OCI-LY1 (cell line): ENCODE measurements at regions not wholly inside any gene's neighbourhood (a gene's known extent, or its start where the extent isn't known, plus 50 kb on each side); places are given as distances from the start of the nearest gene placed in this dataset.

ENCODE experiments used
- H2AFZ ChIP-seq: fragments of 200-600 bp; sonication (generic), shearing (Covaris generic); 2 replicates; pipeline ENCODE4 v1.6.0; 2014; ENCODE audit warnings: antibody characterized with exemption, mild to moderate bottlenecking, low read length
- H3F3A ChIP-seq: fragments of 200-600 bp; sonication (generic), shearing (Covaris generic); 2 replicates; pipeline ENCODE4 v1.6.0; 2014; ENCODE audit warnings: mild to moderate bottlenecking, antibody characterized with exemption, low read length, moderate library complexity; ENCODE audit not compliant: insufficient read depth
- H3K27ac ChIP-seq: fragments of 200-600 bp; sonication (generic); 2 replicates; pipeline ENCODE4 v1.5.1; 2014; ENCODE audit warnings: low read length, mixed run types, mild to moderate bottlenecking, low read depth; ENCODE audit not compliant: poor library complexity, severe bottlenecking
- H3K27me3 ChIP-seq: fragments of 200-600 bp; sonication (generic); 2 replicates; pipeline ENCODE4 v1.6.0; 2014; ENCODE audit warnings: antibody characterized with exemption, mild to moderate bottlenecking, low read length, moderate library complexity; ENCODE audit not compliant: insufficient read depth
- H3K36me3 ChIP-seq: fragments of 200-600 bp; sonication (generic); 2 replicates; pipeline ENCODE4 v1.6.1; 2014; ENCODE audit warnings: mild to moderate bottlenecking, antibody characterized with exemption, low read length, moderate library complexity, mixed read lengths; ENCODE audit not compliant: insufficient read depth
- H3K4me1 ChIP-seq: fragments of 200-600 bp; sonication (generic); 2 replicates; pipeline ENCODE4 v1.5.1; 2014; ENCODE audit warnings: mild to moderate bottlenecking, low read length, moderate library complexity; ENCODE audit not compliant: insufficient read depth, severe bottlenecking
- H3K4me2 ChIP-seq: fragments of 200-600 bp; sonication (generic), shearing (Covaris generic); 2 replicates; pipeline ENCODE4 v1.6.1; 2014; ENCODE audit warnings: low read length
- H3K4me3 ChIP-seq: fragments of 200-600 bp; sonication (generic); 2 replicates; pipeline ENCODE4 v1.5.1; 2014; ENCODE audit warnings: low read length, low read depth, mild to moderate bottlenecking, mixed read lengths; ENCODE audit not compliant: poor library complexity, severe bottlenecking
- H3K79me2 ChIP-seq: fragments of 200-600 bp; shearing (Covaris generic); 2 replicates; pipeline ENCODE4 v1.6.1; 2016; ENCODE audit warnings: mixed run types, low read length, mixed read lengths; ENCODE audit not compliant: insufficient read depth
- H3K9ac ChIP-seq: fragments of 200-600 bp; sonication (generic), shearing (Covaris generic); 2 replicates; pipeline ENCODE4 v1.6.1; 2014; ENCODE audit warnings: mild to moderate bottlenecking, low read length, mixed read lengths
- H3K9me2 ChIP-seq: fragments of 200-600 bp; sonication (generic), shearing (Covaris generic); 2 replicates; pipeline ENCODE4 v1.6.1; 2014; ENCODE audit warnings: low read depth, mild to moderate bottlenecking, low read length, mixed read lengths
- H3K9me3 ChIP-seq: fragments of 200-600 bp; shearing (Covaris generic); 2 replicates; pipeline ENCODE4 v1.6.1; 2014; ENCODE audit warnings: low read length, mixed read lengths
- H4K20me1 ChIP-seq: fragments of 200-600 bp; sonication (generic), shearing (Covaris generic); 2 replicates; pipeline ENCODE4 v1.6.0; 2016; ENCODE audit warnings: mild to moderate bottlenecking, low read length; ENCODE audit not compliant: insufficient read depth
- CTCF ChIP-seq: fragments of 200-600 bp; sonication (generic), shearing (Covaris generic); IDR thresholded peaks from 2 replicates; pipeline ENCODE4 v1.5.1; 2017; ENCODE audit warnings: mild to moderate bottlenecking, antibody characterized with exemption, low read length, moderate library complexity, mixed read lengths
- EZH2 ChIP-seq: fragments of 200-600 bp; sonication (generic), shearing (Covaris generic); IDR thresholded peaks from 2 replicates; pipeline ENCODE4 v1.8.0; 2017; ENCODE audit warnings: borderline replicate concordance, mixed run types, mild to moderate bottlenecking, antibody characterized with exemption, low read length, moderate library complexity, mixed read lengths

GRCh38 chr12:43148691-43149090, 403.3 kb downstream of the ADAMTS20 start:
- Histone ChIP-seq H3K9me2 (no peaks in the 10 kb centered on the region), H3K9ac (no peak overlapping the region), H3K4me1 (no peaks in the 10 kb centered on the region), H3K79me2 (no peaks in the 10 kb centered on the region), H2AFZ (no peak overlapping the region), H3K27ac (no peak overlapping the region), H3F3A (no peaks in the 10 kb centered on the region), H4K20me1 (no peaks in the 10 kb centered on the region), H3K27me3 (no peaks in the 10 kb centered on the region), H3K9me3 (no peaks in the 10 kb centered on the region), H3K4me2 (no peak overlapping the region), H3K4me3 (no peak overlapping the region), H3K36me3 (no peaks in the 10 kb centered on the region)
- TF ChIP-seq CTCF: no peak
- no peak for TF ChIP-seq EZH2

- no peak overlapping the region for H3K4me2 ChIP-seq
- no peaks in the 10 kb centered on the region for H3K4me1 ChIP-seq
- H3K9me2 ChIP-seq: no peaks in the 10 kb centered on the region
- no peak overlapping the region for H3K4me3 ChIP-seq
- H3K36me3 ChIP-seq: no peaks in the 10 kb centered on the region
- H2AFZ ChIP-seq: no peak overlapping the region
- no peak for TF ChIP-seq CTCF
- no peak for TF ChIP-seq EZH2
- no peaks in the 10 kb centered on the region for H3K79me2 ChIP-seq
- H3K9ac ChIP-seq: no peak overlapping the region
- no peaks in the 10 kb centered on the region for H3K9me3 ChIP-seq
- no peak overlapping the region for H3K27ac ChIP-seq
- H4K20me1 ChIP-seq: no peaks in the 10 kb centered on the region
- no peaks in the 10 kb centered on the region for H3F3A ChIP-seq
- no peaks in the 10 kb centered on the region for H3K27me3 ChIP-seq
Measured at GRCh38 chr12:43147878-43148277, 404.1 kb downstream of the ADAMTS20 start.

GRCh38 chr12:43145481-43145880, 406.5 kb downstream of the ADAMTS20 start:
- Histone ChIP-seq H2AFZ (no peak overlapping the region), H3K9me2 (no peaks in the 10 kb centered on the region), H3K9me3 (no peaks in the 10 kb centered on the region), H3K36me3 (no peaks in the 10 kb centered on the region), H3K4me2 (no peak overlapping the region), H3K27me3 (no peaks in the 10 kb centered on the region), H3K4me3 (no peak overlapping the region), H3K79me2 (no peaks in the 10 kb centered on the region), H3K9ac (no peak overlapping the region), H3K4me1 (no peaks in the 10 kb centered on the region), H3K27ac (no peak overlapping the region), H3F3A (no peaks in the 10 kb centered on the region), H4K20me1 (no peaks in the 10 kb centered on the region)
- TF ChIP-seq CTCF (no peak), EZH2 (no peak)
